NCI-H2171 treated with DMSO at 0.1 percent for 48 hours (cell line): ENCODE measurements at regions not wholly inside any gene's neighbourhood (a gene's known extent, or its start where the extent isn't known, plus 50 kb on each side); places are given as distances from the start of the nearest gene placed in this dataset.
"Not testable (repeated sequence)": the region's sequence is repeated elsewhere in the genome, so short reads cannot be mapped to it uniquely, and the experiment has no call there.

ENCODE experiments used
- DNase-seq: peaks from one replicate; lab custom pipeline; 2025; lab: John Stamatoyannopoulos, UW

GRCh38 chr2:240254337-240255164 lies 114.1 kb upstream of the OTOS start:
- DNase-seq, result no peak

DNA sequence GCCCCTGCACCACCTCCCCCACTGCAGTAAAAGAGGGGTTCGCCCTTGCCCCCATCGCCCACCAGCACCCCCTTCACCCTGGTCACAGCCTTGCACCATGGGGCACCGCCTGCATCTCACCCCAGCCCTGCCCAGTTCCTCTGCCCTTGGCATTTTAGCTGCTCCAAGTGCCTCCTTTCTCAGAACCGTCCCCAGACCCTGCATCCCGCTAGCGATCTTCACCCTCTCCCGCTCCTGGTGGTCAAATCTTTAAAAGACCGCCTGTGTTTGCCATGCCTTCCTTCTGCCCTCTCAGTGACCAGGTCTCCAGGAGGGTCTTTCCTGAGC lies 114.7 kb upstream of the OTOS start:
- no peak for DNase-seq

GRCh38 chr2:240255811-240256703 lies 115.6 kb upstream of the OTOS start:
- DNase-seq, result no peak

GRCh38 chr2:240256704-240257637 lies 116.5 kb upstream of the OTOS start:
- DNase-seq, result no peak

DNA sequence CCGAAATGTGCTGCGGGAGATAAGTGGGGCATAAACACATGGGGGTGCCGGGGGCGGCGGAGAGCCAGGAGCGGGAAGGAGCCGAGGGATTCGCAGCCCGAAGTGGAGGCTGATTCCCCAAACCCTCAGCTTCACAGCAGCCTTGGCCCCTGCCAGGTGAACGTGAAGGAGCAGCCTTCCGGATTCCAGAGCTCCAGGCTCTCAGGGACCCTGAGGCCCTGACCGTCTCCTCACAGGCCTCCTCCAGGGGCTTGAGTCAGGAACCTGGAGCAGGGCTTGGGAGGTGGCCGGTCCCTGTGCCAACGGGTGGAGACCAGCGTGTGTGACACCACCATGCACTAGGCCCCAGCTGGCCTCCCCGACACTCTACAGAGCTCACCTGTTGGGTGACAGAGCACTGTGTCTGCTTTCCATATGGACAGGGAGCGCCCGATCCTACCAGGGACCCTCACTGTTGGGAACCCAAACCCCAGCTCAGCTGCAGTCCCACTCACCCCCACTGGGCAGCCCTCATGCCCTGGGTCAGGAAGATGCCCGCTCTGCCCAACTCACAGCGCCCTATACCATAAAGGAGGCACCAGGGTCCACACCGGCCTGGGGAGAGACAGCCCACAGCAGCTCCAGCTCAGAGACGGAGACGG lies 117.6 kb upstream of the OTOS start:
- no peak for DNase-seq

GRCh38 chr2:240258685-240259084 lies 118.2 kb upstream of the OTOS start:
- DNase-seq, result no peak

DNA sequence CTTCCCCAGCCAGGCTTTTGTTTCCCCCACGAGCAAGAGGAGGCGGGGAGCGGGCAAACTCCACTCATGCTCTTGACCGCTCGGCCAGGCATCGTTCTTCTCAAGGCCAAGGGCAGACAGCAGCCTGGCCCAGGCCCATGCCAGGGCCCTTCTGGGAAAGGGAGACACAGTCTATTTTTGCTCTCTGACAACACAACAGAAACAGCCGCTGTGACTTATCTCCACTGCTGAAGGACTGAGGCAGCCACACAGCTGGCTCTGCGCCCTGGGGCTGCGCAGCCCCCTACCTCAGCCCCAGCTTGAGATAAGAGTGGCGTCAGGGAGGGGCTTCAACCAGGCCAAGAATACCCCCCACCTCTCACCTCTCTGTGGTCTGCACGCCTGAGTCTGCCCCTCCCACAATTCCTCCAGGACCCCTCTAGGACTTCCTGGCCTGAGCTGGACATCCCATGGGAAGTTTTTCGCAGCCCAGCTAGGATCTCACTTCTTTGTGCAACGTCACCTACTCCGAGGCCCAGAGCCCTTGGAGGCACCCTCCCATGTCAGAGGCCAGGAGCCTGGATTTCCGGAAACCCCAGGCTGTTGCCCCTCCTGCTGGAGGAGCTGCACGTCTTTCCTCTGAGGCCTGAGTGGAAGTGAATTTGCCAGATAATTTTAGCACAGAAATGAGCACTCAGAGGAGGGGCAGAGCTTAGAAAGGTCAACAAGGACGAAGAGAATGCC lies 118.9 kb upstream of the OTOS start:
- no peak for DNase-seq

DNA sequence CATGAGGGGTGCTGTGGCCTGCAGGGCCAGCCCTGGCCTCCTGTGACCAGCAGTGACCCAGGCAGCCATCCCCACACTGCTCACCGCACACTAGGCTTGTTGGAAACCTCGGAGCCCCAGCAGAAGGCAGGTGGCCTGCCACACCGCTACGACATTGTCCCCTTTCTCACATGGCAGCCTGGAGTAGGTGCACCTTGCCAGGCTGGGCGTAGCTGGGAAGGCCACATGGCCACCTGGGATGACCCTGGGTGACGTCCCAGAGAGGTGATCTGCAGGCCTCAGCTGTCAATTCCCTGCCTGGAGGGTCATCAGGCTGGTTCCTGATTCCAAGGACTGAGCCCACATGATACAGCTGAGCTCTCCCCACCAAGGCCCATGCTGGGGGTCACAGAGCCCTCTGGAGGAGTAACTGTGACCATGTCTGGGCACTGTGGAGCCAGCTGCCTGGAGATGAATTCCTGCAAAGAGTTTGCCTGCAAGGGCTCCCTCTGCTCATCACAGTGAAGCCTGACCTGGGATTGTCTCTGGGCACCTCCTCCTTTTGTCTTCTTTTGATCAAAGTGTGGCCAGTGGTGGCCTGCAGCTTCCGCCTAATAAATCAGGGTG lies 119.6 kb upstream of the OTOS start:
- no peak for DNase-seq

- DNase-seq, result no peak
Measured at GRCh38 chr2:240260664-240261063, 120.2 kb upstream of the OTOS start.

DNA sequence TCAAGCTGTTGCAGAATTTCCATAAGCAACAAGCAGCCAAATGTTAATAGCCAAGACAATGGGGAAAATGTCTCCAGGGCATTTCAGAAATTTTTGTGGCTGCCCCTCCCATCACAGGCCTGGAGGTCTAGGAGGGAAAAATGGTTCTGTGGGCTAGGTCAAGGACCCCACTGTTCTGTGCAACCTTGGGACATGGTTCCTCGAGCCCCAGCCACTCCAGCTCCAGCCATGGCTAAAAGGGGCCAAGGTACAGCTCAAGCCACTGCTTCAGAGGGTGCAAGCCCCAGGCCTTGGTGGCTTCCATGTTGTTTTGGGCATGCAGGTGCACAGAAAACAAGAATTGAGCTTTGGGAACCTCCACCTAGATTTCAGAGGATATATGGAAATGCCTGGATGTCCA lies 122.1 kb upstream of the OTOS start:
- DNase-seq, result not testable (repeated sequence)

DNA sequence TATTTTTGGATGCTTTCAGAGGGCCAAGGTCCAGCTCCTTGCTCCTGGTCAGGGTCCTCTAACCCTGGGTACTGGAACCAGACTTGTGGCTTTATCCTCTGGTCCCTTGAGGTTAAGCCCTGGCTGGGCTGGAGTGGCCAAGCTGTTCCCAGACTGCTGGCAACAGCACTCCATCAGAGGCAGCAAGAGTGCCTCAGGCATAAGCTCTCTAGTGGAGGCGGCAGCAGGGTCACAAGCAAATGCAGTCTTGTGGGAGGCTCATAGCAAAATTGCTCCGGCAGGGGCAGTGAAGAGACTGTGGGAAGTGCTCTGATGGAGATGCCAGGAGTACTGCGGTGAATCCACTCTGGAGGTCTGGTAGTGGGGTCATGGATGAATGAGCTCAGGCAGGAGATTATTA lies 128.9 kb upstream of the OTOS start:
- no peak for DNase-seq

- no peak for DNase-seq
Measured at GRCh38 chr2:240269886-240270285, 129.4 kb upstream of the OTOS start.

- DNase-seq, result no peak
Measured at GRCh38 chr2:240271716-240272341, 131.4 kb upstream of the OTOS start.

- DNase-seq, result no peak
Measured at GRCh38 chr2:240275386-240275785, 134.9 kb upstream of the OTOS start.

DNA sequence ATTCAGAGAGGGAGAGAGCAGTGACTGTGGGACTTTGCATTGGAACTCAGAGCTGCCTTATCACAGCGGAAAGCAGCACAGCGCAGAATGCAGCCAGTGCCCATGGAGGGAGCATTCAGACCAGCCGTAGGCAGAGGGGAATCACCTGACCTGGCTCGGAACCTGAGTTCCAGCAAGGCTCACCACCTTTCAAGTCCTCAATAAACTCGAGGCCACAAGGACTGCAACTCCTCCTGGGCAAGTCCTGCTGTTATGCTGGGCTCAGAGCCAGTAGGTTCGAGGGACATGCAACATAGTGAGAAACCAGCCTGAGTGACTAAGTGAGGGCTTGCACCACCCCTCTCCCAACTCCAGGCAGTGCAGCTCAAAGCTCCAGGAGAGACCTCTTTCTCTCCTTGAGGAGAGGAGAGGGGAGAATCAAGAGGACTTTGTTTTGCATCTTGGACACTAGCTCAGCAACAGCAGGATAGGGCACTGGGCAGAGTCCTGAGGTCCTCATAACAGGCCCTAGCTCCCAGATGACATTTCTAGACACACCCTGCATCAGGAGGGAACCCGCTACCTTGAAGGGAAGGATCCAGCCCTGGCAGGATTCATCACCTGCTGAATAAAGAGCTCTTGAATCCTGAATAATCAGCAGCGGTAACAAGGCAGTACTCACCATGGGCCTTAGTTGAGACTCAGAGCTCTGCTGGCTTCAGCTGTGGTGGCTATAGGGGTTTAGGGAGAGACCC lies 136.8 kb upstream of the OTOS start:
- DNase-seq, result no peak

GRCh38 chr2:240277807-240278522 lies 137.5 kb upstream of the OTOS start:
- no peak for DNase-seq

GRCh38 chr2:240278661-240279060 lies 138.2 kb upstream of the OTOS start:
- DNase-seq, result no peak

- DNase-seq, result no peak
Measured at GRCh38 chr2:240280621-240281020, 140.2 kb upstream of the OTOS start.
